Retinal pigment epithelial cell (primary cell): ENCODE measurements at regions not wholly inside any gene's neighbourhood (a gene's known extent, or its start where the extent isn't known, plus 50 kb on each side); places are given as distances from the start of the nearest gene placed in this dataset.
"Not testable (repeated sequence)": the region's sequence is repeated elsewhere in the genome, so short reads cannot be mapped to it uniquely, and the experiment has no call there.

Experiments
- DNase-seq: peaks from one replicate; pipeline ENCODE4 v3.0.0-alpha.2; 2010; ENCODE audit warnings: low read depth
- H3K4me3 ChIP-seq: 2 replicates; pipeline ENCODE4 v1.5.1; 2011; ENCODE audit warnings: mild to moderate bottlenecking, low read length, control low read depth, moderate library complexity
- TF ChIP-seq, protein P1 (sequence below): conservative IDR thresholded peaks from 2 replicates; pipeline ENCODE4 v1.5.1; 2011; ENCODE audit warnings: low read depth, low read length, control low read depth, inconsistent platforms

- H3K4me3 ChIP-seq: no peak overlapping the region
- TF ChIP-seq, protein P1, sequence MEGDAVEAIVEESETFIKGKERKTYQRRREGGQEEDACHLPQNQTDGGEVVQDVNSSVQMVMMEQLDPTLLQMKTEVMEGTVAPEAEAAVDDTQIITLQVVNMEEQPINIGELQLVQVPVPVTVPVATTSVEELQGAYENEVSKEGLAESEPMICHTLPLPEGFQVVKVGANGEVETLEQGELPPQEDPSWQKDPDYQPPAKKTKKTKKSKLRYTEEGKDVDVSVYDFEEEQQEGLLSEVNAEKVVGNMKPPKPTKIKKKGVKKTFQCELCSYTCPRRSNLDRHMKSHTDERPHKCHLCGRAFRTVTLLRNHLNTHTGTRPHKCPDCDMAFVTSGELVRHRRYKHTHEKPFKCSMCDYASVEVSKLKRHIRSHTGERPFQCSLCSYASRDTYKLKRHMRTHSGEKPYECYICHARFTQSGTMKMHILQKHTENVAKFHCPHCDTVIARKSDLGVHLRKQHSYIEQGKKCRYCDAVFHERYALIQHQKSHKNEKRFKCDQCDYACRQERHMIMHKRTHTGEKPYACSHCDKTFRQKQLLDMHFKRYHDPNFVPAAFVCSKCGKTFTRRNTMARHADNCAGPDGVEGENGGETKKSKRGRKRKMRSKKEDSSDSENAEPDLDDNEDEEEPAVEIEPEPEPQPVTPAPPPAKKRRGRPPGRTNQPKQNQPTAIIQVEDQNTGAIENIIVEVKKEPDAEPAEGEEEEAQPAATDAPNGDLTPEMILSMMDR: no peak
- no peak for DNase-seq
These were observed 65.6 kb upstream of the EDEM3 start for GRCh38 chr1:184820218-184820750.

DNA sequence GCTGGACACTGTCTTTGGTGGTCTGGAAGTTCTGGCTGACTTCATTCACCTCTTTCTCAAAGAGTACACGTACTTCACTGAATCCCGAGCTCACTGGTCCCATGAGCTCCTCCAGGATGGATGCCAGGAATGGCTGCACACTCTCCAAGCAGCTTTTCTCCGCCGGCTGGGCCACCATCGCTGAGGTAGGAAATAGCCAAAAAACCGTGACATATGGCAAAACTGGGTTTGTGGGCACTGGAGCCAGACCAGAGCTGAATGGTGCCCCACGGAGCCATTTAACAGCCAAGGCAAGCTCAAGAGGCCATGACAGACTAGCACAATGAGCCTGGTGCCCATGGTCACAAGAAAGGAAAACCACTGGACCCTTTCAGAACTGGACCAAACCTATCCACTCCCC is 64.0 kb upstream of the EDEM3 start:
- DNase-seq: no peak
- TF ChIP-seq, protein P1: no peak
- H3K4me3 ChIP-seq: no peak overlapping the region

- H3K4me3 ChIP-seq, DNase-seq: not testable (repeated sequence)
These were observed 62.3 kb upstream of the EDEM3 start for GRCh38 chr1:184817003-184817402.

GRCh38 chr1:184813528-184814089 is 59.0 kb upstream of the EDEM3 start:
- TF ChIP-seq, protein P1: no peak

DNA sequence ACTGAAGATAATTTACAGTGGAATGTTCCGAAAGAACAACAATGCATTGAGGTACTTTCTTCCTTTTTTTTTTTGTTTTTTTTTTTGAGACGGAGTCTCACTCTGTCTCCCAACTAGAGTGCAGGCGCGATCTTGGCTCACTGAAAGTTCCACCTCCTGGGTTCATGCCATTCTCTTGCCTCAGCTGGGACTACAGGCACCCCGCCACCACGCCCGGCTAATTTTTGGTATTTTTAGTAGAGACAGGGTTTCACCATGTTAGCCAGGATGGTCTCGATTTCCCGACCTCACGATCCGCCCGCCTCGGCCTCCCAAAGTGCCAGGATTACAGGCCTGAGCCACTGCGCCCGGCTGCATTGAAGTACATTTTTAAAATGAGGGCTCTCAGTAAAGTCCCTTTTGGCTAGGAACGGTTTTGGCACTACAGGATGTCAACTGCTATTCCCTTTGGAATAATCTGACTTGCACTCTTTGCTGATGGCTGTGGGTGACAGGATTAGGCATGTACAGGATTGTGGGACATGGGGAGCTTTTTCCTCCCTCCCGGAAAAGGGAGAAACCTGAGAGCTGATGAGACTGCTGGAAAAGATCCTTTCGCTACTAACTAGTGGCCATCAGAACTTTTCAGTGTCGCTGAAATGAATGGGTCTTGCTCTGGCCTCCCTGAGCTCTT is 56.9 kb upstream of the EDEM3 start:
- no peak overlapping the region for H3K4me3 ChIP-seq
- no peak for DNase-seq
- TF ChIP-seq, protein P1: no peak

More at GRCh38 chr1:184813528-184814089, 59.0 kb upstream of the EDEM3 start:
- DNase-seq: no peak
- no peak overlapping the region for H3K4me3 ChIP-seq

DNA sequence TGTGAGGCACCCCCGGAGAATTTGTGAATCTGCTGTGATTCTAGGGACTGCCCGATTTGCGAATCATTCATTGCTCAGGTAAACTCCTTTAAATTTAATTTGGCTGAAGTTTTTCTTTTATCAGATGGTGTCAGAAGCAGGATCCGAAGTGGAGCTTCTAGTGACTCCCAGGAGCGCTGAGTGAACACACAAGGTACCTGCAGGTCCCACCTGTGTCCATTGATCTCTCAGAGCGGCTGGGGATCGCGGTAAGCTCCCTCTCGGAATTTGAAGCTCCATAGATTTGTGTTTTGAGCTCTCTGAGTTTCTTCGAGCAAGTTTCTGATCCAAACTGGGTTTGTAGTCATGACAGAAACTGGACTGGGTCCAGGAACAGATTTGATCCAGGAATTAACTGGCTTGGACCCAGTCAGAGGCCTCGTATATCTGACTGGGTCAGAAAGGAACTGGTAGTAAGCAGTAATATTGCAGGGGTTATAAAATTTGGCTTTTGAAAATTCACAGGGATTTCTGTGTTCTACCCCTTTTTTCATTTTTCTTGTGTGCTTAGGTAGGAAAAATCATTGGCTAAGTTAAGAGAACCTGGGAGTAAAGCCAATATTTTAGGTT is 56.2 kb upstream of the EDEM3 start:
- TF ChIP-seq, protein P1: no peak
- DNase-seq: no peak

GRCh38 chr1:184806296-184806721 is 51.7 kb upstream of the EDEM3 start:
- DNase-seq: no peak
- TF ChIP-seq, protein P1: no peak
- no peak overlapping the region for H3K4me3 ChIP-seq

More for the DNA sequence above, 56.2 kb upstream of the EDEM3 start:
- H3K4me3 ChIP-seq: no peak overlapping the region
